GM12892 (cell line): ENCODE measurements at regions not wholly inside any gene's neighbourhood (a gene's known extent, or its start where the extent isn't known, plus 50 kb on each side); places are given as distances from the start of the nearest gene placed in this dataset.

Experiments
- POLR2A ChIP-seq: IDR thresholded peaks from 2 replicates; pipeline ENCODE4 v1.6.1; 2011; ENCODE audit warnings: low read depth, low read length, control low read depth
- POLR2AphosphoS5 ChIP-seq: IDR thresholded peaks from 2 replicates; pipeline ENCODE4 v1.6.1; 2011; ENCODE audit warnings: low read depth, low read length, control low read depth
- TAF1 ChIP-seq: IDR thresholded peaks from 2 replicates; pipeline ENCODE4 v1.6.1; 2011; ENCODE audit warnings: low read depth, mild to moderate bottlenecking, control low read depth, low read length, borderline replicate concordance

DNA sequence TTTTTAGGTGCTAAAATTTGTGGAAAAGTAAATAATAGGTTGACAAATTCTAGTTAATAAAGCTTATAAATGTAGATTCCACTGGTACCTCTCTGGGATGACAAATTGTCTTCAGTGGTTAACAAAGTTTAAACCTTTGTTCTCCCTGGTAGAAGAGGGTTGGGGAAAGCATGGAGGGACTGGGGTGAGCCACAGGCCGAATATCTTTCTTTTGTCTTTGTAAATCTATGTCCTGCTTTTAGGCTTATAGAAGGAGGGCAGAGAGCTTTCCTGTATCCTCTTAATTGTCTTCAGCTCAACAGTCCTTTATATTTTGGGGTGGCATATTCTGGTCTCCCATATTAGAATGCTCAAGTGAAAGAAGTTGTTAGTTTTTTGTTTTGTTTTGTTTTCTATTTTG lies 142.2 kb upstream of the CNOT2 start:
- TF ChIP-seq POLR2A (no peak), POLR2AphosphoS5 (no peak), TAF1 (no peak)
